HepG2 (cell line): ENCODE measurements at regions not wholly inside any gene's neighbourhood (a gene's known extent, or its start where the extent isn't known, plus 50 kb on each side); places are given as distances from the start of the nearest gene placed in this dataset.

ENCODE experiments used
- ATF7 ChIP-seq, 2 experiments: fragments of 450-650 bp in 1 of 2; sonication (generic) in 1 of 2; formaldehyde crosslinking in 1 of 2; IDR thresholded peaks; 2 replicates each; pipeline versions ENCODE4 v1.4.0 to v1.6.1; 2016 to 2020; ENCODE audit warnings: antibody characterized with exemption in 1 of 2, mild to moderate bottlenecking in 1 of 2, missing genetic modification reagents in 1 of 2
- CTCF ChIP-seq: sonication (generic); formaldehyde crosslinking; IDR thresholded peaks from 2 replicates; pipeline ENCODE4 v1.5.0; 2020; ENCODE audit warnings: mild to moderate bottlenecking, missing genetic modification reagents, moderate library complexity
- ELF4 ChIP-seq: sonication (generic); formaldehyde crosslinking; IDR thresholded peaks from 2 replicates; pipeline ENCODE4 v1.5.0; 2020; ENCODE audit warnings: missing genetic modification reagents, mild to moderate bottlenecking, moderate library complexity, borderline replicate concordance
- FOXA3 ChIP-seq: IDR thresholded peaks from 2 replicates; pipeline ENCODE4 v1.6.1; 2016; ENCODE audit warnings: missing genetic modification reagents, missing compliant biosample characterization
- HMG20A ChIP-seq: IDR thresholded peaks from 2 replicates; pipeline ENCODE4 v1.6.1; 2016; ENCODE audit warnings: borderline replicate concordance
- POLR2A ChIP-seq, 2 experiments: IDR thresholded peaks; 2 replicates each; pipeline ENCODE4 v1.6.1; 2011; ENCODE audit warnings: low read depth in 2 of 2, low read length in 2 of 2, mild to moderate bottlenecking in 1 of 2, moderate library complexity in 1 of 2; ENCODE audit not compliant: insufficient read depth in 1 of 2
- REST ChIP-seq, 2 experiments: IDR thresholded peaks; 2 replicates each; pipeline ENCODE4 v1.6.1; 2011 to 2012; ENCODE audit warnings: low read length in 2 of 2, borderline replicate concordance in 1 of 2, low read depth in 1 of 2, mild to moderate bottlenecking in 1 of 2, moderate library complexity in 1 of 2
- SETDB1 ChIP-seq: sonication (generic); formaldehyde crosslinking; IDR thresholded peaks from 2 replicates; pipeline ENCODE4 v1.5.1; 2020; ENCODE audit warnings: missing genetic modification reagents, mild to moderate bottlenecking, borderline replicate concordance
- ZFP1 ChIP-seq: IDR thresholded peaks from 2 replicates; pipeline ENCODE4 v1.6.1; 2016
- ZNF263 ChIP-seq: sonication (generic); formaldehyde crosslinking; IDR thresholded peaks from 2 replicates; pipeline ENCODE4 v1.4.0; 2020; ENCODE audit warnings: missing genetic modification reagents

GRCh38 chr6:140041571-140042332 lies 667.3 kb upstream of the CITED2 start:
- TF ChIP-seq HMG20A (CRISPR knock-in tag) (no peak), FOXA3 (CRISPR knock-in tag) (no peak), REST (IDR thresholded peaks at IDR 0.05; ENCODE audit: borderline replicate concordance in 1 of 2, low read depth in 1 of 2, low read length in 2 of 2) (no peak), CTCF (no peak), POLR2A (IDR thresholded peaks at IDR 0.05; ENCODE audit: insufficient read depth in 1 of 2, low read depth in 2 of 2, low read length in 2 of 2) (no peak), ZNF263 (CRISPR knock-in tag) (no peak), SETDB1 (no peak), ZFP1 (CRISPR knock-in tag) (no peak), ATF7 (IDR thresholded peaks at IDR 0.05) (no peak), ATF7 (CRISPR knock-in tag; IDR thresholded peaks at IDR 0.05) (no peak), ELF4 (no peak)
